Tibial nerve (tissue), 4 donors: ENCODE measurements at regions not wholly inside any gene's neighbourhood (a gene's known extent, or its start where the extent isn't known, plus 50 kb on each side); places are given as distances from the start of the nearest gene placed in this dataset.
"Not testable (repeated sequence)": the region's sequence is repeated elsewhere in the genome, so short reads cannot be mapped to it uniquely, and the experiment has no call there.

ENCODE experiments used
- DNase-seq, 2 donors: peaks; one replicate each; pipeline ENCODE4 v3.0.0-alpha.2; 2019; ENCODE audit warnings: low spot score in 2 of 2
- H3K27ac ChIP-seq, 4 donors: fragments of 200-600 bp; sonication (generic) in 3 of 4; one replicate each; pipeline ENCODE4 v1.5.1; 2017 to 2019; ENCODE audit warnings: mild to moderate bottlenecking in 1 of 4
- H3K27me3 ChIP-seq, 2 donors: fragments of 200-600 bp; sonication (generic) in 1 of 2; one replicate each; pipeline versions ENCODE4 v1.5.1 to v1.6.0; 2017 to 2019
- H3K36me3 ChIP-seq, 3 donors: fragments of 200-600 bp; sonication (generic); one replicate each; pipeline ENCODE4 v1.5.1; 2018 to 2019
- H3K4me1 ChIP-seq, 4 donors: fragments of 200-600 bp; sonication (generic) in 3 of 4; one replicate each; pipeline ENCODE4 v1.5.1; 2017 to 2019
- H3K4me3 ChIP-seq, 4 donors: fragments of 200-600 bp; sonication (generic) in 3 of 4; one replicate each; pipeline ENCODE4 v1.5.1; 2017 to 2019; ENCODE audit warnings: mild to moderate bottlenecking in 1 of 4, moderate library complexity in 1 of 4
- H3K9me3 ChIP-seq, 4 donors: fragments of 200-600 bp; sonication (generic) in 3 of 4; one replicate each; pipeline ENCODE4 v1.5.1; 2017 to 2019
- CTCF ChIP-seq, 5 experiments: fragments of 200-600 bp in 3 of 5; fragments of 450-650 bp in 2 of 5; sonication (generic) in 3 of 5; IDR thresholded peaks; one replicate each; pipeline ENCODE4 v1.5.1; 2016 to 2019; ENCODE audit warnings: antibody characterized with exemption in 5 of 5, mild to moderate bottlenecking in 3 of 5, moderate library complexity in 2 of 5
- EP300 ChIP-seq, 2 donors: sonication (generic); formaldehyde crosslinking; IDR thresholded peaks; one replicate each; pipeline ENCODE4 v1.6.1; 2017; ENCODE audit warnings: antibody characterized with exemption in 2 of 2, mild to moderate bottlenecking in 1 of 2
- POLR2A ChIP-seq, 2 donors: fragments of 450-650 bp; IDR thresholded peaks; one replicate each; pipeline ENCODE4 v1.6.1; 2017; ENCODE audit warnings: antibody characterized with exemption in 2 of 2, mild to moderate bottlenecking in 2 of 2, moderate library complexity in 2 of 2
- WGBS, 2 donors: methylation state at CpG; one replicate each; pipeline ENCODE4 v1.1.5; 2018; 5-methylcytosine and 5-hydroxymethylcytosine counted together

GRCh38 chr4:1566838-1567518, 117.1 kb downstream of the FAM53A start:
- no peak for DNase-seq
- H3K9me3 ChIP-seq: no peaks in the 10 kb centered on the region
- H3K4me1 ChIP-seq: peaks cover 0 to 8% (median 0%) of the 10 kb centered on the region in 4 donors
- peaks cover 0 to 60% of the 10 kb centered on the region in 2 donors for H3K27me3 ChIP-seq
- no peaks in the 10 kb centered on the region for H3K36me3 ChIP-seq
- TF ChIP-seq CTCF (IDR thresholded peaks at IDR 0.05) (no peak), POLR2A (IDR thresholded peaks at IDR 0.05) (no peak), EP300 (IDR thresholded peaks at IDR 0.05) (no peak)
- H3K4me3 ChIP-seq: no peak overlapping the region
- WGBS, 2 donors: 48 to 49% methylated on average over 17 to 19 of the region's 19 CpGs
- H3K27ac ChIP-seq: no peak overlapping the region

- not testable (repeated sequence) for H3K27ac ChIP-seq, H3K4me3 ChIP-seq, H3K9me3 ChIP-seq, DNase-seq, H3K36me3 ChIP-seq, H3K4me1 ChIP-seq
- WGBS, 2 donors: 48 to 50% methylated on average over 8 to 13 of the region's 14 CpGs
- peaks cover 0 to 66% of the 10 kb centered on the region in 2 donors for H3K27me3 ChIP-seq
These were observed 117.7 kb downstream of the FAM53A start for GRCh38 chr4:1566301-1566837.

GRCh38 chr4:1565598-1566295, 118.4 kb downstream of the FAM53A start:
- no peaks in the 10 kb centered on the region for H3K36me3 ChIP-seq
- H3K4me1 ChIP-seq: peaks cover 0 to 8% (median 0%) of the 10 kb centered on the region in 4 donors
- peaks cover 0 to 68% of the 10 kb centered on the region in 2 donors for H3K27me3 ChIP-seq
- WGBS, 2 donors: 70 to 71% methylated on average over 18 to 28 of the region's 29 CpGs
- DNase-seq: no peak
- H3K4me3 ChIP-seq: no peak overlapping the region
- TF ChIP-seq CTCF (IDR thresholded peaks at IDR 0.05): no peak
- no peak for TF ChIP-seq EP300 (IDR thresholded peaks at IDR 0.05)
- no peak for TF ChIP-seq POLR2A (IDR thresholded peaks at IDR 0.05)
- H3K9me3 ChIP-seq: no peaks in the 10 kb centered on the region
- H3K27ac ChIP-seq: no peak overlapping the region

GRCh38 chr4:1564535-1565375, 119.4 kb downstream of the FAM53A start:
- H3K36me3 ChIP-seq: no peaks in the 10 kb centered on the region
- peaks cover 0 to 8% (median 0%) of the 10 kb centered on the region in 4 donors for H3K4me1 ChIP-seq
- H3K27me3 ChIP-seq: peaks cover 0 to 77% of the 10 kb centered on the region in 2 donors
- H3K4me3 ChIP-seq: no peak overlapping the region
- no peak overlapping the region for H3K27ac ChIP-seq
- no peak for DNase-seq
- 40 to 48% methylated on average over 16 to 19 of the region's 21 CpGs for WGBS, 2 donors
- H3K9me3 ChIP-seq: no peaks in the 10 kb centered on the region
- TF ChIP-seq EP300 (IDR thresholded peaks at IDR 0.05): no peak
- TF ChIP-seq POLR2A (IDR thresholded peaks at IDR 0.05): no peak
- TF ChIP-seq CTCF (IDR thresholded peaks at IDR 0.05): no peak

- WGBS, 2 donors: 61 to 70% methylated on average over 20 of the region's 20 CpGs
- DNase-seq: no peak
These were observed 120.2 kb downstream of the FAM53A start for GRCh38 chr4:1563768-1564485.

More at GRCh38 chr4:1563768-1564485, 120.2 kb downstream of the FAM53A start:
- peaks cover 0 to 85% of the 10 kb centered on the region in 2 donors for H3K27me3 ChIP-seq
- no peaks in the 10 kb centered on the region for H3K9me3 ChIP-seq
- peaks cover 0 to 8% (median 0%) of the 10 kb centered on the region in 4 donors for H3K4me1 ChIP-seq
- H3K4me3 ChIP-seq: no peak overlapping the region
- no peaks in the 10 kb centered on the region for H3K36me3 ChIP-seq
- TF ChIP-seq CTCF (IDR thresholded peaks at IDR 0.05): no peak
- TF ChIP-seq EP300 (IDR thresholded peaks at IDR 0.05): no peak
- TF ChIP-seq POLR2A (IDR thresholded peaks at IDR 0.05): no peak
- H3K27ac ChIP-seq: no peak overlapping the region
